ENCODE measurements at regions not wholly inside any gene's neighbourhood (a gene's known extent, or its start where the extent isn't known, plus 50 kb on each side); places are given as distances from the start of the nearest gene placed in this dataset.

- TF ChIP-seq ZNF274 (IDR thresholded peaks at IDR 0.05; ENCODE audit: low read depth, low read length): no peak
- TF ChIP-seq YY1 (IDR thresholded peaks at IDR 0.05; ENCODE audit: insufficient read depth, insufficient read length): no peak
These were observed 253.8 kb downstream of the KLF12 start for GRCh38 chr13:73880365-73880764.
